ENCODE measurements at regions not wholly inside any gene's neighbourhood (a gene's known extent, or its start where the extent isn't known, plus 50 kb on each side); places are given as distances from the start of the nearest gene placed in this dataset.
"Not testable (repeated sequence)": the region's sequence is repeated elsewhere in the genome, so short reads cannot be mapped to it uniquely, and the experiment has no call there.

GRCh38 chr1:149658175-149658574, 74.5 kb downstream of the PPIAL4C start:
- TF ChIP-seq CTCF (conservative IDR thresholded peaks at IDR 0.05; ENCODE audit: low read depth, low read length); EZH2 (IDR thresholded peaks at IDR 0.05; ENCODE audit: low read length, unreplicated experiment): not testable (repeated sequence)
